Activated effector memory CD4-positive, alpha-beta T cell treated with anti-CD3 and anti-CD28 coated beads, Interleukin-2, amount 50 U/mL, for 16 hours (primary cell): ENCODE measurements at regions not wholly inside any gene's neighbourhood (a gene's known extent, or its start where the extent isn't known, plus 50 kb on each side); places are given as distances from the start of the nearest gene placed in this dataset.
"Not testable (repeated sequence)": the region's sequence is repeated elsewhere in the genome, so short reads cannot be mapped to it uniquely, and the experiment has no call there.

ENCODE experiments used
- DNase-seq: peaks from one replicate; pipeline ENCODE4 v3.0.0-alpha.2; 2020

- not testable (repeated sequence) for DNase-seq
Measured at GRCh38 chr11:87531835-87532234, 494.1 kb downstream of the TMEM135 start.

GRCh38 chr11:87529486-87529885 is 491.8 kb downstream of the TMEM135 start:
- DNase-seq = no peak

- DNase-seq = no peak
Measured at GRCh38 chr11:87528752-87529151, 491.0 kb downstream of the TMEM135 start.

GRCh38 chr11:87523276-87523675 is 485.5 kb downstream of the TMEM135 start:
- DNase-seq = no peak

- no peak for DNase-seq
Measured at GRCh38 chr11:87518266-87518665, 480.5 kb downstream of the TMEM135 start.

GRCh38 chr11:87517351-87517750 is 479.6 kb downstream of the TMEM135 start:
- DNase-seq = no peak

GRCh38 chr11:87507722-87508121 is 470.0 kb downstream of the TMEM135 start:
- DNase-seq = not testable (repeated sequence)

- not testable (repeated sequence) for DNase-seq
Measured at GRCh38 chr11:87506946-87507345, 469.2 kb downstream of the TMEM135 start.

GRCh38 chr11:87501388-87501787 is 463.7 kb downstream of the TMEM135 start:
- no peak for DNase-seq

GRCh38 chr11:87494936-87495335 is 457.2 kb downstream of the TMEM135 start:
- not testable (repeated sequence) for DNase-seq

GRCh38 chr11:87494026-87494425 is 456.3 kb downstream of the TMEM135 start:
- DNase-seq = not testable (repeated sequence)

- no peak for DNase-seq
Measured at GRCh38 chr11:87493516-87493915, 455.8 kb downstream of the TMEM135 start.

- no peak for DNase-seq
Measured at GRCh38 chr11:87491381-87491780, 453.6 kb downstream of the TMEM135 start.

- no peak for DNase-seq
Measured at GRCh38 chr11:87490671-87491070, 452.9 kb downstream of the TMEM135 start.

- no peak for DNase-seq
Measured at GRCh38 chr11:87484566-87484965, 446.8 kb downstream of the TMEM135 start.

GRCh38 chr11:87477321-87477720 is 439.6 kb downstream of the TMEM135 start:
- DNase-seq = no peak

GRCh38 chr11:87473174-87473573 is 435.4 kb downstream of the TMEM135 start:
- no peak for DNase-seq

GRCh38 chr11:87466223-87466622 is 428.5 kb downstream of the TMEM135 start:
- DNase-seq = no peak

GRCh38 chr11:87465716-87466115 is 428.0 kb downstream of the TMEM135 start:
- DNase-seq = no peak

GRCh38 chr11:87463486-87464102 is 425.9 kb downstream of the TMEM135 start:
- no peak for DNase-seq

GRCh38 chr11:87462171-87462570 is 424.4 kb downstream of the TMEM135 start:
- DNase-seq = no peak

GRCh38 chr11:87460842-87461637 is 423.3 kb downstream of the TMEM135 start:
- DNase-seq = no peak

GRCh38 chr11:87460279-87460678 is 422.5 kb downstream of the TMEM135 start:
- no peak for DNase-seq

- DNase-seq = no peak
Measured at GRCh38 chr11:87459351-87459750, 421.6 kb downstream of the TMEM135 start.

GRCh38 chr11:87456499-87456898 is 418.8 kb downstream of the TMEM135 start:
- no peak for DNase-seq
